Cardiac muscle cell (in vitro differentiated cells and primary cell): ENCODE measurements at regions not wholly inside any gene's neighbourhood (a gene's known extent, or its start where the extent isn't known, plus 50 kb on each side); places are given as distances from the start of the nearest gene placed in this dataset.
A peak's percentile ranks its signal among the peaks of the same experiment; 100 is the strongest.

Experiments
- DNase-seq, 2 donors: peaks; one replicate each; pipeline versions ENCODE4 v3.0.0 to v3.0.0-alpha.2; 2010 to 2017; ENCODE audit warnings: low read depth in 1 of 2, low spot score in 1 of 2
- H3K27ac ChIP-seq: fragments of 200-600 bp; sonication (generic); 2 replicates; pipeline ENCODE4 v1.5.1; 2016
- H3K27me3 ChIP-seq: fragments of 200-600 bp; sonication (generic); 2 replicates; pipeline ENCODE4 v1.6.0; 2016; ENCODE audit warnings: control low read depth
- H3K36me3 ChIP-seq: fragments of 200-600 bp; sonication (generic); 2 replicates; pipeline ENCODE4 v1.5.1; 2016; ENCODE audit warnings: control low read depth
- H3K4me1 ChIP-seq: fragments of 200-600 bp; sonication (generic); 2 replicates; pipeline ENCODE4 v1.8.1; 2017; ENCODE audit warnings: low read depth, mild to moderate bottlenecking, mixed run types
- H3K4me3 ChIP-seq: fragments of 200-600 bp; sonication (generic); 2 replicates; pipeline ENCODE4 v1.5.1; 2016; ENCODE audit warnings: mild to moderate bottlenecking
- H3K9me3 ChIP-seq: fragments of 200-600 bp; sonication (generic); 2 replicates; pipeline ENCODE4 v1.5.1; 2017; ENCODE audit warnings: low read depth, mild to moderate bottlenecking, control low read depth
- CTCF ChIP-seq: IDR thresholded peaks from 2 replicates; pipeline ENCODE4 v1.5.1; 2012; ENCODE audit warnings: low read depth, mild to moderate bottlenecking, low read length

- H3K27ac ChIP-seq: no peak overlapping the region
- no peaks in the 10 kb centered on the region for H3K27me3 ChIP-seq
- no peaks in the 10 kb centered on the region for H3K36me3 ChIP-seq
- DNase-seq: peak in 1 of 2 donors; percentile 37
- TF ChIP-seq CTCF: no peak
- H3K4me1 ChIP-seq: no peaks in the 10 kb centered on the region
- H3K9me3 ChIP-seq: no peaks in the 10 kb centered on the region
- no peak overlapping the region for H3K4me3 ChIP-seq
These were observed 72.0 kb upstream of the BACE2 start for GRCh38 chr21:41095983-41096382.

GRCh38 chr21:41098076-41098475 is 69.9 kb upstream of the BACE2 start:
- no peak for TF ChIP-seq CTCF

GRCh38 chr21:41098481-41099042 is 69.4 kb upstream of the BACE2 start:
- Histone ChIP-seq H3K27ac (no peak overlapping the region), H3K36me3 (no peaks in the 10 kb centered on the region), H3K4me1 (peaks cover 14% of the 10 kb centered on the region), H3K9me3 (no peaks in the 10 kb centered on the region), H3K27me3 (no peaks in the 10 kb centered on the region), H3K4me3 (no peak overlapping the region)
- TF ChIP-seq CTCF: no peak
- DNase-seq: peak in 1 of 2 donors; percentile 45

More at GRCh38 chr21:41098076-41098475, 69.9 kb upstream of the BACE2 start:
- H3K4me1 ChIP-seq: peaks cover 14% of the 10 kb centered on the region
- H3K4me3 ChIP-seq: no peak overlapping the region
- no peaks in the 10 kb centered on the region for H3K27me3 ChIP-seq
- no peaks in the 10 kb centered on the region for H3K9me3 ChIP-seq
- DNase-seq: peak in 1 of 2 donors; percentile 4
- no peaks in the 10 kb centered on the region for H3K36me3 ChIP-seq
- no peak overlapping the region for H3K27ac ChIP-seq

- TF ChIP-seq CTCF: no peak
- H3K36me3 ChIP-seq: no peaks in the 10 kb centered on the region
- H3K4me3 ChIP-seq: no peak overlapping the region
- peaks cover 14% of the 10 kb centered on the region for H3K4me1 ChIP-seq
- H3K27me3 ChIP-seq: no peaks in the 10 kb centered on the region
- H3K9me3 ChIP-seq: no peaks in the 10 kb centered on the region
- H3K27ac ChIP-seq: no peak overlapping the region
- DNase-seq: no peak
These were observed 67.0 kb upstream of the BACE2 start for GRCh38 chr21:41100826-41101550.

- H3K27ac ChIP-seq: peak overlapping the region; percentile 47
- no peak for TF ChIP-seq CTCF
- H3K27me3 ChIP-seq: no peaks in the 10 kb centered on the region
- H3K4me3 ChIP-seq: no peak overlapping the region
- H3K9me3 ChIP-seq: no peaks in the 10 kb centered on the region
- peaks cover 14% of the 10 kb centered on the region for H3K4me1 ChIP-seq
- H3K36me3 ChIP-seq: no peaks in the 10 kb centered on the region
- peak in 1 of 2 donors; percentile 8 for DNase-seq
These were observed 65.7 kb upstream of the BACE2 start for GRCh38 chr21:41102281-41102680.
